GM10248 (cell line): ENCODE measurements at regions not wholly inside any gene's neighbourhood (a gene's known extent, or its start where the extent isn't known, plus 50 kb on each side); places are given as distances from the start of the nearest gene placed in this dataset.

ENCODE experiments used
- CTCF ChIA-PET: fragments of 300-600 bp; sonication (Branson Sonifier 250); formaldehyde crosslinking; extraction: SDS; loops from one replicate; lab custom pipeline; 2021; ENCODE audit warnings: antibody characterized with exemption; lab: Yijun Ruan, JAX
- POLR2A ChIA-PET: fragments of 350-650 bp; sonication (Branson Sonifier 250); formaldehyde crosslinking; extraction: SDS; loops from one replicate; lab custom pipeline; 2020; ENCODE audit warnings: antibody characterized with exemption; lab: Yijun Ruan, JAX
- DNase-seq: peaks from one replicate; pipeline ENCODE4 v3.0.0; 2012; ENCODE audit errors: extremely low spot score
- TF ChIP-seq, protein P1 (sequence below): IDR thresholded peaks from 2 replicates; pipeline ENCODE4 v1.5.1; 2012; ENCODE audit warnings: mild to moderate bottlenecking, low read depth; ENCODE audit errors: extremely low read depth, missing control alignments, control extremely low read depth

DNA sequence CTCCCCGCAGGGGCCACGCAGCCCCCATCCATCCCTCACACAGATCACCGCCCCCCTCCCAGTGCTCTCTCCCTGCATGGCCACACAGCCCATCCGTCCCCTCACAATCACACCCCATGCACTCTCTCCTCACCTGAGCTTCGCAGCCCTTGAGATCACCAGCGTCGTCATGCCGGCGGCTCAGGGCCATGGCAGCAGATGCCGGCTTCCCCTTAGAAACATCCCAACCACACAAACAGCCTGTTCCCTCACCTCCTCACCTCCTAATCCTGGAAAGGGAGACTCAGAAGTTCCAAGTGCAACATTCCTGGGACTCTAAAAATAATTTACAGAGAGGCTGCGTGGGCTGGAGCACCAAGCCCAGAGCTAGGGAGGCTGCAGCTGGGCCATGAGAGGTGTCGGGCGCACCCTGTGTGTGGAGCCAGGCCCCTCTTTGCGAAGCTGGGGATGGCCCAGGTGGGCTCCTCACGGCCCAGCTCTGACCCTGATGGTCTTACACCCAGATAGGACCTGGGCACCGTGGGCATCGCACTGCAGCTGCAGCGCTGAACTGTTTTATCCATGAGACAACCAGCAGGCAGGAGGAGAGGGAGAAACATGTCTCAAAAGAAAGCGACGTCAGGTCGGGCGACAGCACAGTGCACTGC lies 125.3 kb downstream of the DLL1 start:
- no peak for DNase-seq
- TF ChIP-seq, protein P1, sequence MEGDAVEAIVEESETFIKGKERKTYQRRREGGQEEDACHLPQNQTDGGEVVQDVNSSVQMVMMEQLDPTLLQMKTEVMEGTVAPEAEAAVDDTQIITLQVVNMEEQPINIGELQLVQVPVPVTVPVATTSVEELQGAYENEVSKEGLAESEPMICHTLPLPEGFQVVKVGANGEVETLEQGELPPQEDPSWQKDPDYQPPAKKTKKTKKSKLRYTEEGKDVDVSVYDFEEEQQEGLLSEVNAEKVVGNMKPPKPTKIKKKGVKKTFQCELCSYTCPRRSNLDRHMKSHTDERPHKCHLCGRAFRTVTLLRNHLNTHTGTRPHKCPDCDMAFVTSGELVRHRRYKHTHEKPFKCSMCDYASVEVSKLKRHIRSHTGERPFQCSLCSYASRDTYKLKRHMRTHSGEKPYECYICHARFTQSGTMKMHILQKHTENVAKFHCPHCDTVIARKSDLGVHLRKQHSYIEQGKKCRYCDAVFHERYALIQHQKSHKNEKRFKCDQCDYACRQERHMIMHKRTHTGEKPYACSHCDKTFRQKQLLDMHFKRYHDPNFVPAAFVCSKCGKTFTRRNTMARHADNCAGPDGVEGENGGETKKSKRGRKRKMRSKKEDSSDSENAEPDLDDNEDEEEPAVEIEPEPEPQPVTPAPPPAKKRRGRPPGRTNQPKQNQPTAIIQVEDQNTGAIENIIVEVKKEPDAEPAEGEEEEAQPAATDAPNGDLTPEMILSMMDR: no peak
- POLR2A ChIA-PET: no interaction called here
- CTCF ChIA-PET: no interaction called here

DNA sequence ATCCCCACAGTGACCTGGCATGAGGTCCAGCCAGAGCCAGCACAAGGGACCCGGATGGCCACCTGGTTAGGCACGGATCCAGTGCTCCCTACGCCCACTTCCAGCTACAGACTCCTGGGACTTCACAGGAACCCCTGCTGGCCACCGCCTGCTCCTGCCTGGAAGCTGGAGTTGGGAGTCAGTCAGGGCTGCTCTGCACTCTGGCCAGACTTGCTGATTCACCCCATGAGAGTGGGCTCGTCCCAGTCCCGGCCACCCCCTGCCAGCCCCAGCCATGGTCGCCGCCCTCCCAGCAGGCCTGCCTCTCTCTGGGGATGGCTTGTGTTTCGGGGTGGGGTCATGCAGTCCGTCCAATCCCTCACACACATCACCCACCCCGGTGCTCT lies 125.8 kb downstream of the DLL1 start:
- DNase-seq: no peak
- CTCF ChIA-PET: no interaction called here
- TF ChIP-seq, protein P1: no peak
- POLR2A ChIA-PET: no interaction called here

DNA sequence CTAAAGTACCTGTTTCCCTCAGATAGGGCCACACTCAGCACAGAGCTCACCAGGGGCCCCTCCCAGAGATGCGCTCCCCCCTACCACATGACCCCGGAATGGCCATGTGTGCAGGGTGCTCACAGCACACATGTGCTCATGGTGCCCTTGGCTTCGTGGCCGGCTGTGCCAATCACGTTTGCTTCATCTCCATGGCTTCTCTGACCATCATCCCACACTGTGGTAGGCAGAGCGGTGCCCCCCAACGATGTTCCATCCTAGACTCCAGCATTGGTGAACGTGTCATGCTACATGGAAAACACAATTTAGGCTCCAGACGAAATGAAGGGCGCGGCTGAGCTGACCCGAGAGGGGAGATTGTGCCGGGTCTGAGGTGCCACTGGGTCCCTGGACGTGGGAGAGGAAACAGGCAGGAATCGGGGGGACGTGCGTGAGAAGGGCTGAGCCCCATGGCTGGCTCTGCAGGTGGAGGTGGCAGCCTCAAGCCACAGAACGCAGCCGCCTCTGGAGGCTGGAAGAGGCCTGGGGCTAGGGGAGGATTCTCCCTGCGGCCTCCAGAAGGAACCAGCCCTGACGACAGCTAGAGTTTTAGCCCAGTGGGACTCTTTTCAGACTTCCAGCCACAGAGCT lies 126.5 kb downstream of the DLL1 start:
- no peak for DNase-seq
- ChIA-PET POLR2A (no interaction called here), CTCF (no interaction called here)
- TF ChIP-seq, protein P1: no peak

DNA sequence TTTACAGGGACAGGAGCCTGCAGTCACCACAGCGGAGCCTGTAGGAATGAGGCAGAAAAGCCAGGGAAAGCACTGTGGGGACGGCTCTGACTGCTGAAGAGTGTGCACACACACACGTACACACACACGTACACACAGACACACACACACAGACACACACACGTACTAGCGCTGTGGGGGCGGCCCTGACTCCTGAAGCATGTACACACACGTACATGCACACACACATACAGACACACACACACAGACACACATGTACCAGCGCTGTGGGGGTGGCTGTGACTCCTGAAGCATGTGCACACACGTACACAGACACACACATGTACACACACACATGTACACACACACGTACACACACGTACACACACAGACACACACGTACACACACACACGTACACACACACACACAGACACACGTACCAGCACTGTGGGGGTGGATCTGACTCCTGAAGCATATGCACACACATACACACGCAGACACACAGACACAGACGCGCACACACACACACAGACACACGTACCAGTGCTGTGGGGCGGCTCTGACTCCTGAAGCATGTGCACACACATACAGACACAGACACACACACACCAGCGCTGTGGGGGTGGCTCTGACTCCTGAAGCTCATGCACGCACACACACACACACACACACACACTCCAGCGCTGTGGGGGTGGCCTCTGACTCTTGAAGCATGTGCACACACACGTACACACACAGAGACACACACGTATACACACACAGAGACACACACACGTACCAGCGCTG lies 127.3 kb downstream of the DLL1 start:
- CTCF ChIA-PET: no interaction called here
- TF ChIP-seq, protein P1: no peak

DNA sequence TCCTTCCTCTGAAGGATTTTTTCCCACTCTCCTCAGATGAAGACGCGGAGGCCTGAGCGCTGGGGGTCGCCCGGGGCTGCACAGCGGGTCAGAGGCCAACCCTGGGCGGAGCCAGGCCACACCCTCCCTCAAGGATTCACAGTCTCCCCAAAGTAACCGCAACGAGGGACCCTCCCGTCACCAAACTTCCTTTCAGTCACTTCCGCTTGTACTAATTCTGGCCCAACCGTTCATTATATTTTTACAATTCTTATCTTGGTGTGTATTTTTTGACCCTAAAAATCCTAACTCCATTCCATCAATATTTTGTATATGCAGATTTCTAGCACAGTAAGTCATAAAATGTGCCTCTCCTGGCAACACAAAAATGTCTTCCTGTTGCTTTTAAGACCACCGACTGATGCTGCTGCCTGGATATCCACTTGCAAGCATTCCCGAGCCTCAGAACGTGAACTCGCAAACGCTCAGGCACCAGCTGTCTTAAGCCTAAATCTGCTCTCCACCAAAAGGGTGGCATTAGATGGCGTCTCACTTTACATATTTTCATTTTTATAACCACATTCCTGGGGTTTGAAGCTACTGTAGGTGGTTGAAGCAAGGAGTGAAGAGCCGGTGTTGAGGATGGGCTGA lies 128.0 kb downstream of the DLL1 start:
- TF ChIP-seq, protein P1: no peak
- ChIA-PET POLR2A (no interaction called here), CTCF (no interaction called here)
- DNase-seq: no peak

More for the DNA sequence above, 127.3 kb downstream of the DLL1 start:
- no peak for DNase-seq
- POLR2A ChIA-PET: no interaction called here

DNA sequence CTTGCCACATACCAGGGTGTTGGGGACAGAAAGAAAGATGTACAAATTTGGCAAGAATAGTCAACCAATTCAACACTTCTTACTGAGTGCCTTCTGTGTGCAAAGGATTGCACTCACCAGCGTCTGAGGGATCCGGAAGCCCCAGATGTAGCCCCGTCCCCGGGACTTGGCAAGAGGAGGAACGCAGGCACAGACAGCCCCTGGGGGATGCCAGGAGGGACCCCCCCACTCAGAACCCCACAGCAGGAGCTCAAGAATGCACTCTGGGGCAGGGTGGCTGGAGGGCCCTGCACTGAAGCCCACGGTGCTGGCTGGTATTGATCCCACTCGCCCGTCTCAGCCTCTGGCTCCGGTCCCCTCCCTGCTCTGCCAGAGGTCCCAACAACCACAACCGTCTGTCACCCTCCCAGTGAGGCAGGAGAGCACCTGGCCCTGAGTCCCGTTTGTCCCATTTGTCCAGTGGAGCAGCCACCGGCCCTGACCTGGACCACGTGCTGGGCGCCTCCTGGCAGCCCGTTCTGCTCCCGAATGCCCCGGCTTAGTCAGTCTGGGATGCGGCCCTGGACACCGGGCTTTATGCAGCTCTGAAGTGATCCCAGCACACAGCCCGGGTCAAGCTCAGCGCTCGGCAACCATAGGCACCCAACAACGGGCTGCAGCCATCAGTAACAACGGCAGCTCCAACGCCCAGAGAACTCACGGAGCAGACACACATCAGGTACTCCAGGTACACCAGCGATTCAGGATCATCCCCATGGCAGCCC lies 128.7 kb downstream of the DLL1 start:
- ChIA-PET CTCF (no interaction called here), POLR2A (no interaction called here)
- TF ChIP-seq, protein P1: no peak
- no peak for DNase-seq
